HG03575 (cell line): ENCODE measurements at regions not wholly inside any gene's neighbourhood (a gene's known extent, or its start where the extent isn't known, plus 50 kb on each side); places are given as distances from the start of the nearest gene placed in this dataset.
A peak's percentile ranks its signal among the peaks of the same experiment; 100 is the strongest.

Experiments
- ATAC-seq: cut with Tn5 transposase; IDR thresholded peaks from one replicate; pipeline ENCODE4 v1.9.1; 2021; ENCODE audit not compliant: unreplicated experiment, insufficient number of reproducible peaks, low FRiP score; ENCODE audit errors: extremely low read depth

GRCh38 chr1:193486671-193487229, 300.3 kb upstream of the B3GALT2 start:
- ATAC-seq = no peak

DNA sequence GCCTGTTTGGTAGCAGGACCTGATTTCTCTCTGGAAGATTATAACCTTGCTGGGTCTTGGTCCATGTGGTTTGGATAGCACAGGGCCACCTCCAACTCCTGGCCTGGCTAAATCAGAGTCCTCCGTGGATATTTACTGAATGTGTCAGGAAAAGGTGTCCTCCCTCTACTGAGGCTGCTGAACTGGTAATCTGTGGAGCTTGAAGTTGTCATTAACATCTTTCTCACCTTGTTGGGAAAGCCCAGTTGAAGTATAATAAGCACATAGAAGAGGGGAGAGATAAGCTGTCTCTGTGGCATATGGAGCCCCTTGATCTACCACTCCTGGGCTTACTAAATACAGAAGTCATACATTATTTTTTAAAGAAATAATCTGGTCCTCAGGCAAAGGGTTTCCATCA, 294.3 kb upstream of the B3GALT2 start:
- ATAC-seq = no peak

DNA sequence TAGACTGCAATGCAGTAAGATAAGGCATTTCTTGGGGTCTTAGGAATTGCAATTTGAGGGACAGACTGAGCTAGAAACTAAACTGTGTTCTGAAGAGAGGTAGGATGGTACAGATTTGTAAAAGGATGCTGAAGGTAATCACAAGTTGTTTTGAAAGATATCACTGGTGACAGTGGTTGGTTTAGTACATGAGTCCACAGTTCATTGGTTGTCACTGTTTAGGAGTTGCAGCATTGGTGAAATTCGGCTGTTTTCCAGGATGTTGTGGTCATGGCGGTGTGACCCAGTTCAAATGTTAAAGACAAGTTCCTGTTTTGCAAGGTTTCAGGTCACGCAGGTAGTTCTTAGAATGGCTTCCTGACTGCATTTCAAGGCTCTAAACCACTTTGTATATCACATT, 292.8 kb upstream of the B3GALT2 start:
- peak; percentile 94 for ATAC-seq

DNA sequence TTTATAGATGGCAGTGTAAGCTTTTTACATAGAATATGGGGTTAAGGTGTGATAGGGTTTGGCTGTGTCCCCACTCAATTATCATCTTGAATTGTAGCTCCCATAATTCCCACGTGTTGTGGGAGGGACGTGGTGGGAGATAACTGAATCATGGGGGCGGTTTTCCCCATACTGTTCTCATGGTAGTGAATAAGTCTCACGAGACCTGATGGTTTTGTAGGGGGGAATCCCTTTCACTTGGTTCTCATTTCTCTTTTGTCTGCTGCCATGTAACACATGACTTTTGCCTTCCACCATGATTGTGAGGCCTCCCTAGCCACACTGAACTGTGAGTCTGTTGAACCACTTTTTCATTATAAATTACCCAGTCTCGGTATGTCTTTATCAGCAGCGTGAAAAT, 290.3 kb upstream of the B3GALT2 start:
- no peak for ATAC-seq

GRCh38 chr1:193473932-193474331, 287.5 kb upstream of the B3GALT2 start:
- ATAC-seq = no peak

DNA sequence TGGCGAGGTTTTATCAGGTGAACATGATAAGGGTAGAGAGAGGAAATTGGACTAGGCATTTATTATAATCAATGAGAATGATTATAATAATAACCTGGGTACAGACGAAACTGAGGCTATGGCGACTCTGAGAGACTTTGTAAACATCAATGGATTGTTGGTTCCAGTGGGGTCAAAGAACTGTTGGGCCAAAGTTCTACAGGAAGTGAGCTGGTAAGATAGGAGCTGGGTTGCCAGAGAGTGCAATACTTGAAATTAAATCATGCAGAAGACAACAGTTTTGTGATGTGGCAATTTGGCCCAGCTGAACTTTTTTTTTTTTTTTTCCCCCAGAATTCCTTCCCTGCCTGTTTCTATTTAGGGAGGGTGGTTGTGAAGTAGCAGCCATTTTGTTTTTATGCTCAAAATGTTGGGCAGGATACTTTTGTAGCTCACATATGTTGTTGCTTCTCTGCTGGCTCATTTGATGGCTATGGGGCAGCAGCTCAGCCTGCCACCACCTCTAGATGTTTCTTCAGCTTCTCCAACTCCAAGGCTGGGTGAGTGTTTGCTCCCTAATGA, 286.5 kb upstream of the B3GALT2 start:
- ATAC-seq = no peak

- ATAC-seq = no peak
Observed at GRCh38 chr1:193472430-193472829, 286.0 kb upstream of the B3GALT2 start.

DNA sequence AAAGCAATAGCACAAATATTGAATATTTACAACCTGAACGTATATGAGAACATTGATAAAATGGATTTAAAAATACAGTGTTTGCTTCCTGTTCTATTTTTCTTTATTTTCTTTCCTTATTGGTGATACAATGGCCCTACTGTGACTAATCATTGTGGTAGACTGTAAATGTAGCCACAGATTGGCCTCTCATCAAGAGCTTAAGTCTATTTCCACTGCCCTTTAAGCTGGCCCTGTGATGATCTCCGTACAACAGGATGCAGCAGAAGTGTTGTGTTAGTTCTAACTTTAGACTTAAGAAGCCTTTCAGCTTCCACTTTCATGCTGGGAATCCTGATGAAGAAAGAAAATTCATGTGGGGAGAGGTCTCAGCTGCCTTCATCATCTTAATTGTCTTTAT, 285.6 kb upstream of the B3GALT2 start:
- ATAC-seq = no peak

DNA sequence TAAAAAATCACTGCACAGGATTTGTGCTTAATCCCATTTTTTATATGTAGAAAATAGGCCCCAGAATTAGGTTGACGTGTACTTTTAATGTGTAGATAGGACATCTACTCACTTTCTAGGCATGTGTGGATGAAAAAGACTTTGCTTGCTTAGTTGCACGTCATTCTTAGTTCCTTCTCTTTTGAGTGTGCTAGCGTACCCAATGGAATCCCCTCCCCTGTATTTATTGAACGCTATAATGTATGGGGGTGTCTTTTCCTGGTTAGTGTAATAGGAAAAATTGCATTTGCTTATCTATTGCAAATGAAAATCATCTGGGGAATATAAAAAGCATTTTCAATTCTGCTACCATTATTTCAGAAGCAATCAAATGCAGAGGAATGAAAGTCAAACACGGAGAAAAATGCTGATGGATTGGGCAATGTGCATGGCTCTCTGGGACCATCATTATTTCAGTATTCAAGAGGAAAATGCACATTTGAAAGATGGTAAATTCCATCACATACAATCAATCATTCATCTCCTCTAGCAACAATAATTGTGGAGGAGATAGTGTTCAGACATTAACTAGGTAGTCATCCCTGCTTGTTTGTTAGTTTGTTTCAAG, 277.0 kb upstream of the B3GALT2 start:
- ATAC-seq = no peak

DNA sequence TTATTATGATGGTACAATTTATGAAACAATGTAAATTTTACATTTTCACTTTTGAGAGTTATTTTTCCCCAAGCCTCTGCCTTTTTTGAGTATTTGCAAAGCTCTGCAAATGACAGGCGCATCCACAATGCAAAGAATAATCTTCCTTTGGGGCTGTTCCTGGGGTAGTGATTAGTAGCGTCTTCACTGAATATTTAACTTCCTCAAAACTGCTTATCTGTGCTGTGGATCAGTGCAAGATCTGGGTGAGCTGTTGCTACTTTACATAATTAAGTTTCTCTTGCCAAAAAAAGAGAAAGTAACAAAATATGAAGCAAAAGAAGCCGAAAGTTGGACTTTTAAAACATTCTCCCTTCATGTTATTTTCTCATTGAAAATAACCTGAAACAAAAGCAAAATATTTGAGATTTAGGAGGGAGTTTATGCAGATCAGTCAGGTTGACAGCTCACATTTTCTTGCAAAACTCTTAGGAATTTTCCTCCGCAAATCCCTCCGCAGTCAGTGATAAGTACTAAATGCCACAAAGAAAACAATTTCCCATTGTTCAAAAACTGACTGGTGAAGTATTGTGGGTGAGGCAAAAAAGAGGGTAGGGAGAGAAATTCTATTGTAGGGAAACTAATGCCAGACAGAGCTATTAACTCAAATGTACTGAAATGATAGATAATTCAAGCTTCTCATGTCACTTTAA, 276.4 kb upstream of the B3GALT2 start:
- ATAC-seq = peak; percentile 60

DNA sequence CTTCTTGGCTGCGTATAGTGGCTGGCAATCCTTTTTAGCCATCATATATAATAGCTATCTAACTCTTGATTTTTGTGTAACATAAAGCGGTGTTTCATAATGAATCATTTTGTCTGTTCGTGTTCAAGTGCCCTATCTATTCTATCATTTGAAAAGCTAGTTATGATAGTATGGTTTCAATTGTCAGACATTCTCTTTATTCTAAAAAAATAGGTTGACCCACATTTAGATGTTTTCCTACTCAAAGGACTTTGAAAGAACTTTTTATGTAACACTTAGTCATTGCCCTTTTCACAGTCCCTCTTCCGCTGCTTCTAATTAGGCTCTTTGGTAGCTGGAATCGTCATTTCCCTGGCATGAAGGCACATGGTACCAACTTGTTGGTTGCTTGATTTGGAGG, 272.2 kb upstream of the B3GALT2 start:
- no peak for ATAC-seq

- ATAC-seq = no peak
Observed at GRCh38 chr1:193457676-193458075, 271.3 kb upstream of the B3GALT2 start.

GRCh38 chr1:193456811-193457280, 270.4 kb upstream of the B3GALT2 start:
- no peak for ATAC-seq

DNA sequence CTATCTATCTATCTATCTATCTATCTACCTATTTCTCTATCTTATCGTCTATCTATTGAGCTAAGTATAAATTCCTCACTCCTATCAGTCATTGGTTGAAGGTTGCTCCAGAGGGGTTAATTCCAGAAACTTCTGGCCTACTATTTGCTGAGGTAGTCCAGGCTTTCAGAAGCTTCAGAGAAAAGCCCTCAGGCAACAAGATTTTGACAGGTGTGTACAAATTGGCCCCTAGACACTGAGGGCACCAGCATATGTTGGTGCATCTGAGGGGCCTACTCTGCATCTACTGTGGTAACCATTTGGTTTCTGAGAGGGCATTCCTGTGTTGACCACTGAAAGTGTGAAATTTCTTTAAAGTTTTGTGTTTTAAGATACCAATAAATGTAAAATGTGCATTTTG, 265.2 kb upstream of the B3GALT2 start:
- ATAC-seq = no peak

GRCh38 chr1:193451001-193451400, 264.6 kb upstream of the B3GALT2 start:
- ATAC-seq = no peak

DNA sequence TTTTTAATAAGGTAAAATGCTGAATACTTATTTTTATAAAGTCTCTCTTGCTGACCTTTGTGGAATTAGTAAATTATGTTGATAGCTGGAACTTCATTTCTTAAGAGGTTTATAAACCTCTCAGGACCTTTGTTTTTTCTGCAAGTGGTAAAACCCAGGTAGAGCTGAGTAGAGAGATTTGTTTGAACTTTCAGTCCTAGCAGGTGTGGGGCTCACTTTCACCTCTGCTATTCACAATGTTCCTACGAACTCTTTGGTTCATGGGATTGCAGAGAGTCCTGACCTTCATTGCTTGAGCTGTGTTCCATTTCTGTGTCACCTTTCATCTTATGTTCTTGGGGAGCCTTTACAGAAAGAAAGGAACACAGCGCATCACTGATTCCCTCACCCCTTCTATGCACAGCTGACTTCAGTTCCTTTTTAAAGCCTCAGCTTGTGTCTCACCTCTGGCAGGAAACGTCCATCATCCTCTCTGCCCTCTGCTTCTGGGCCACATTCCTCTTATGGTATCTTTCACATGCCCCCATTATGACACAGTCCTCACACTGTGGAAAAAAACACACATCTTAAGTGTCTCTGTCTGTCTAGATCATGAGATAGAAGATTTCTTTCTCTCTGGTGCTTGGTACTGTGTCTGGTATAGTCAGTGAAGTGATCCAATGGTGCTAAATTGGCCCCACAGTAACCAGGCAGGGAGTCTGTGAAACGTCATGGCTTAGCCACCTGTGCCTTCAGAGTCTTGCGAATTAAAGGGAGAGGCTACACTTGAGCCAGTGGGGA, 262.5 kb upstream of the B3GALT2 start:
- no peak for ATAC-seq

GRCh38 chr1:193443886-193444285, 257.5 kb upstream of the B3GALT2 start:
- no peak for ATAC-seq

- peak; percentile 61 for ATAC-seq
Observed at GRCh38 chr1:193438771-193439170, 252.4 kb upstream of the B3GALT2 start.

DNA sequence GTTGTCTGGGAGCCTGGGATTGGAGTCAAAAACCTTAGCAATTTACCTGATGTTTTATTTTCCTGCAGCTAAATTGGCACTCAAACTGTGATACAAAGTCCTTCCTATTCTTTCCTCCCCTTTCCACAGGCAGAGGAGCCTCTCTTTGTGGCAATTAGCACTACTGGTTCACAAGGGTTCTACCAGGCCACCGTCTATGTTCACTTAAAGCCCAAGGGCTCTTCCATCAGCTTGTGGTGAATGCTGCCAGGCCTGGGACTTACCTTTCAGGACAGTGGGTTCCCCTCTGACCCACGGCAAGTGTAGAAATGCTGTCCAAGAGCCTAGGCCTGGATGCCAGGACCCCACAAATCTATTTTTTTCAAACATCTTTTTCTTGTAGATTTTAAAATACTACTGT, 251.9 kb upstream of the B3GALT2 start:
- ATAC-seq = no peak
